Ascending aorta (tissue), 2 donors: ENCODE measurements at regions not wholly inside any gene's neighbourhood (a gene's known extent, or its start where the extent isn't known, plus 50 kb on each side); places are given as distances from the start of the nearest gene placed in this dataset.

Source experiments
- DNase-seq, 2 donors: peaks; one replicate each; pipeline ENCODE4 v3.0.0-alpha.2; 2019; ENCODE audit warnings: low spot score in 2 of 2
- H3K27ac ChIP-seq, 2 donors: fragments of 200-600 bp; sonication (generic); one replicate each; pipeline ENCODE4 v1.5.1; 2016 to 2017; ENCODE audit warnings: mild to moderate bottlenecking in 1 of 2
- H3K27me3 ChIP-seq: fragments of 200-600 bp; sonication (generic); one replicate; pipeline ENCODE4 v1.5.1; 2017
- H3K36me3 ChIP-seq, 2 donors: fragments of 200-600 bp; sonication (generic); one replicate each; pipeline ENCODE4 v1.5.1; 2016
- H3K4me1 ChIP-seq, 2 donors: fragments of 200-600 bp; sonication (generic); one replicate each; pipeline ENCODE4 v1.5.1; 2016 to 2017; ENCODE audit warnings: mild to moderate bottlenecking in 1 of 2
- H3K4me3 ChIP-seq, 2 donors: fragments of 200-600 bp; sonication (generic); one replicate each; pipeline ENCODE4 v1.5.1; 2016 to 2017; ENCODE audit warnings: mild to moderate bottlenecking in 1 of 2
- H3K9me3 ChIP-seq, 2 donors: fragments of 200-600 bp; sonication (generic); one replicate each; pipeline ENCODE4 v1.5.1; 2016
- CTCF ChIP-seq, 3 experiments: fragments of 200-600 bp in 2 of 3; fragments of 450-650 bp in 1 of 3; sonication (generic) in 2 of 3; IDR thresholded peaks; one replicate each; pipeline ENCODE4 v1.5.1; 2016 to 2019; ENCODE audit warnings: antibody characterized with exemption in 3 of 3, mild to moderate bottlenecking in 1 of 3, moderate library complexity in 1 of 3
- intact Hi-C: fragments of 100-400 bp; cut with DNase I; formaldehyde crosslinking; loops from one replicate; pipeline ENCODE4 v1.15.1; 2023

DNA sequence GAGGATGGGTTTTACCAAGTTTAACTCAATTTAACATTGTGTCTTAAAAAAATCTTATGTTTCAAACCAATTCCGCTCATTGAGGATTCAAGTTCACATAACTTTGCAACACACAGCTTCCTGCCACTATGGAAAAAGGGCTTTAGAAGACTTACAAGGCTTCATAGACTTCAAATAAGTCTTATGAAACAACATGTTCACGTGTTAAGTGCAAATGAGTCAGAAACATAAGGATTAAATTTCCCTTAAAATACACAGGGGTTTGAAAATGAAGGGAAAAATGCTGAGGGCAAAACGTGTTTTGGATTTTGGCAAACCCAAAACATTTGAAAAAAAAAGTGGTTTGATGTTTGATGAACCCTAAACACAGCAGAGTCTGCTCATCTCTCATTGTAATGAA is 364.8 kb downstream of the BMP4 start:
- H3K27me3 ChIP-seq: no peaks in the 10 kb centered on the region
- no peaks in the 10 kb centered on the region for H3K9me3 ChIP-seq
- intact Hi-C loops: no loop called here
- no peaks in the 10 kb centered on the region for H3K36me3 ChIP-seq
- no peak for TF ChIP-seq CTCF (IDR thresholded peaks at IDR 0.05)
- no peak overlapping the region for H3K4me3 ChIP-seq
- DNase-seq: no peak
- H3K4me1 ChIP-seq: no peaks in the 10 kb centered on the region
- H3K27ac ChIP-seq: no peak overlapping the region

DNA sequence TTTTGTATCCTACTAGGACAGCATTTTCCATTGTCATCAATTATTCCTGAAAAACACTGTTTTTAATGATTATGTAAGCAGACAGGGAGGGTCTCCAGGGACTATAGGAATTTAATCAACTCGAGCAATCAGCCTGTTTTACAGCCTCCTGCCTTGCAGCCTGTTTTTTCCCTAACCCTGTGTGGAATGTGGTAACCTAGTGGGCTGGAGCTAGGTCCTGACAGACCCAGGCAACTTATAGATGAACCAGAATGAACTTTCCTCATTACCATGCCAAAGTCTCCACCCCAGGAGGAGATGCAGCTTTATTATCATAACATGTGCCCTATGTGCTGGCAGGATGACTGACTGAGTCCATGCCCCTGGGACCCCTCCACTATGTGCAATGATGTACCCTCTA is 375.1 kb downstream of the BMP4 start:
- no peak for TF ChIP-seq CTCF (IDR thresholded peaks at IDR 0.05)
- H3K27ac ChIP-seq: no peak overlapping the region
- DNase-seq: no peak
- H3K4me3 ChIP-seq: no peak overlapping the region
- intact Hi-C loops: no loop called here
- H3K36me3 ChIP-seq: no peaks in the 10 kb centered on the region
- no peaks in the 10 kb centered on the region for H3K27me3 ChIP-seq
- no peaks in the 10 kb centered on the region for H3K9me3 ChIP-seq
- no peaks in the 10 kb centered on the region for H3K4me1 ChIP-seq

DNA sequence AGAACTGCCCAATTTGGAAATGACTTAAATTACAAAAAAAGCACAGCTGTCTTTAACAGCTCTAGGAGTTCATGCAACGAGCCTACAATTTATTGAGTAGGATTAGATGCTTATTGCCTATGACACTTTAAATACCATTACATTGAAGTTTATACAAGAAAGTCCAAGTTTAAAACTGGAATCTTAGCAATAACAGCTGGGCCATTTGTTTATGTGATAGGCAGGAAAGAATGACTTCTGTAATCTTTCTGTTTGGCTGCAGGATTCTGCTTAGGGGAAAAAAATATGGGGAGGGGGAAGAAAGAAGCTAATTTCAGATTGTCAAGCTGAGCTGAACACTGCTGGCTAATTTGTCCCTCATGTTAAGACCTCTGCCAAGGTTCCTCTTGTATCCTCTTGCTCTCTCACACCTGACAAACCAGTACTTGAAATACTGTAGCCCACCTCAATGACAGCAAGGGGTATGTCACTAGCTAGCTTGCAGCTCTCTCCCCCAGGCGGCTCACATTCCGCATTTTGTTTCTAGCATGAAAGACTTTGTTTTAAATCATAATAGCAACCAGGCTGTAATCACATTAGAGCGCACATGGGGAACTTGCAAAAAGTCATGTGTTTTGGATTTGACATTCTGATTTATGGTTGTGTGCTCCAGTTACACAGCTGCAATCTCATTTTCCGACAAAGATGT is 384.8 kb downstream of the BMP4 start:
- DNase-seq: no peak
- H3K27ac ChIP-seq: no peak overlapping the region

DNA sequence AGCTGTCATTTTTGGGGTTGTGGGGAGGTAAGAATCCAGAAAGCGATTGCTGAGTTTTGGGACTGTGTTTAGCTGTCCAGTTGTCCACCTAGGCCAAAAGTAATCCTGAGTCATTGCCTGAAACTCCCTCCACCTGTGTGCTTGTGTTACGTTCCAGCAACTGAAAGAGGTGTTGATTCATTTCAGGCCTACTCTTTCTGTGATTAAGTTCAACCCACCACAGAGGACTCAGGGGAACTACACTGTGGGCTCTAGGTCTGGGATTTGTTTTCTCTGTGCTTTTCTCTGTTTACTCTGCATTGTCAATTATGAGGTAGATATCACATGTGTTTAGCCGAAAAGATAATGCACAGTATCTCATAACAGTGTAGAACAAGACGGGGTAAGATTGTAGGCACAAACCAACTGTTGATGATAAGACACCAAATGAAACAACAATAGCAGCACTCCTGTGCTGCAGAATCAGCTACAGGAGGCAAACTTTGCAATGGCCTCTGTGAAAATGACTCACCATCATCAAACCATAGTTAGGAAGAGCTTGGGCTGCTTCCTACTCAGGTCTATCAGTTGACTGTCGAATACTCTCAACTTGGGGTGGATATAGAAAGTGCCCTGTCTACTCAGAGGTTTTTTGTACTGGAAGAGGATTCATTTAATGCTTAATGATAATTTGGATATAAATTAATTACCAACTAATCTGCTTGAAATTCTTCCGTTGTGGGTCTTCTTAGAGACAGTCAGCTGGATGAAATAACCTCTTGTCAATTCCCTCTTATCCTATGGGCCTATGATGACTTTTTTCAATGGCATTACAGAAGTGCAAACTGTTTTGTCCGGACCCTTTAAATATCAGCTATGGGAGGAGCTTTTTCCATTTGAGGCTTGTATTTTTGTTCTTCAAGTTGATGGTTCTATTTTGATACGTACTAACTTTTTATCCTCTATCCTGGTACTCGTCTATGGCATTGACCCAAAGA is 385.9 kb downstream of the BMP4 start:
- intact Hi-C loops: no loop called here
- no peaks in the 10 kb centered on the region for H3K27me3 ChIP-seq
- H3K9me3 ChIP-seq: no peaks in the 10 kb centered on the region
- no peak for TF ChIP-seq CTCF (IDR thresholded peaks at IDR 0.05)
- H3K4me1 ChIP-seq: no peaks in the 10 kb centered on the region
- DNase-seq: no peak
- no peak overlapping the region for H3K4me3 ChIP-seq
- H3K36me3 ChIP-seq: no peaks in the 10 kb centered on the region
- no peak overlapping the region for H3K27ac ChIP-seq

More for the DNA sequence above, 384.8 kb downstream of the BMP4 start:
- Histone ChIP-seq H3K36me3 (no peaks in the 10 kb centered on the region), H3K9me3 (no peaks in the 10 kb centered on the region), H3K4me1 (no peaks in the 10 kb centered on the region), H3K4me3 (no peak overlapping the region), H3K27me3 (no peaks in the 10 kb centered on the region)
- TF ChIP-seq CTCF (IDR thresholded peaks at IDR 0.05): no peak
- intact Hi-C loops: no loop called here

DNA sequence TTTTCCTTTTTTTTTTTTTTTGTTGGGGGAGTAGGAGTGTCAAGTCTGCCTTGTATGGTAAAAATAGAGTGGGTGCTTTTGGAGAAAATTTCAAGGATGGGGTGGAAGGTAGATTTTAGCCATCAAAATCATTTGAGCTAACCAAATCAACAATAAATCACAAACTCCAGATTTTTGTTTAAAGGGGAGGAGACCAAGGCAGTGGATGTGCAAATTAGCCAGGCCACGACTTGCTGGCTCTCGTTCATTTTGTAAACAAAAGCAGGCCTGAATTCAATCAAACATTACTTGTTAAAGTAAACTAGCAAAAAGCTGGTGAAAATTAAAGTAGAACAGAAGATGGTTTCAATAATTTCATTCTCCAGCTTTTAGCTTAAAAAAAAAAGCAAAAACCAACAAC is 387.2 kb downstream of the BMP4 start:
- intact Hi-C loops: no loop called here
- H3K4me3 ChIP-seq: no peak overlapping the region
- no peaks in the 10 kb centered on the region for H3K27me3 ChIP-seq
- no peaks in the 10 kb centered on the region for H3K36me3 ChIP-seq
- DNase-seq: no peak
- H3K27ac ChIP-seq: no peak overlapping the region
- TF ChIP-seq CTCF (IDR thresholded peaks at IDR 0.05): no peak
- H3K9me3 ChIP-seq: no peaks in the 10 kb centered on the region
- no peaks in the 10 kb centered on the region for H3K4me1 ChIP-seq
